HG02973 (cell line): ENCODE measurements at regions not wholly inside any gene's neighbourhood (a gene's known extent, or its start where the extent isn't known, plus 50 kb on each side); places are given as distances from the start of the nearest gene placed in this dataset.

Experiments
- ATAC-seq: cut with Tn5 transposase; IDR thresholded peaks from one replicate; pipeline ENCODE4 v1.9.1; 2021; ENCODE audit warnings: moderate library complexity; ENCODE audit not compliant: unreplicated experiment

DNA sequence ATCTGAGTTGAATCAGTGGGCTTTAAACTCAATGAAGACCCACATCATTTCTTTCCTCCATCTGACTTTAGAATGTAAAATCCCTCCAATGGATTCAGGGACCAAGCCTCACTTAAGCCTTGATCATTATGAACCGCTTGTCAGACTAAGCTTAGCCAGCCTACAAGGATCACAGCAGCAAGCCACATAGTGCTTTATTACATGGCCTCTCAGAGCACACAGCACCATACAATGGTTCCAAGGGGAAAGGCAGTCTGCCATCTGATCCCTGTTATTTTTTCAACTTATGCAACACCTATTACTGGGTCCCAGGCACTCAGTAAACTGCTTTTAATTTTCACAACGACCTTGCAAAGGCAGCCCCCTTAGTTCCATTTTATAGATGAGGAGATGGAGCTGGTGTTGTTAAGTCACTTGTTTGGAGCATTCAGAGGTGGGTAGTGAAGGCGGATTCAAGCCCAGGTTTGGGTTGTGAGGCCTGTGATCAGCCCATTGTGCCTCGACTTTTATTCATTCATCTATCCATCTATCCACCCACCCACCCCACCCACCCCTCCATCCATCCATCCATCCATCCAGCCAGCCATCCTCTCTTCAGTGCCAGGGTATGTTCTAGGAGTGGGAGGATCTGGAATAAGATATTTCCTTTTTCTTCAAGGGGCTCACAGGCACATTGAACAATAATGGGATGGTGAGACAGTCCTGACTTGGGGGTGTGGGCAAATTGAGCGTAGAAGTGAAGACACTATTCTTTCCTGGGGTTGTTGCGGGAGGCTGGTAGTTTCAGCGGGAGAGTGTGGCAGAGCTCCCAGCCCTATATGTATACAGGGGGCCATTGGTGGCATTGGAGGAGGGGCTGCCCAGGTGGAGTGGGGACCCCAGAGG, 141.2 kb downstream of the MYCN start:
- no peak for ATAC-seq

DNA sequence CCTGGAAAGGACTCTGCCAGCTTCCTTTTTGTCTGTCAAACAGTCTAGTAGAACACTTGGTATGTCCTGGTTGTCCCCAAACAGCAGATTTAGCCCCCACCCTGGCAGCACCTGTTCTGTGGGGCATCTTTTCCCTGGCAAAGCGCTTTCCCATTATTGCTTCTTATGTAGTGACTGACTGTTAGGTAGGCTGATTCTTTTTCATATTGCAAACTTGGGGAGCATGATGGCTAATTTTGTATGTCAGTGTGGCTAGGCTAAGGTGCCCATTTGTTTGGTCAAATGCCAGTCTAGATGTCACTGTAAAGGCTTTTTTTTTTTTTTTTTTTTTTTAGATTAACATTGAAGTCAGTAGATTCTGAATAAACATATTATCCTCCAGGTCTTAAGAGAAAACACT, 140.2 kb downstream of the MYCN start:
- no peak for ATAC-seq

DNA sequence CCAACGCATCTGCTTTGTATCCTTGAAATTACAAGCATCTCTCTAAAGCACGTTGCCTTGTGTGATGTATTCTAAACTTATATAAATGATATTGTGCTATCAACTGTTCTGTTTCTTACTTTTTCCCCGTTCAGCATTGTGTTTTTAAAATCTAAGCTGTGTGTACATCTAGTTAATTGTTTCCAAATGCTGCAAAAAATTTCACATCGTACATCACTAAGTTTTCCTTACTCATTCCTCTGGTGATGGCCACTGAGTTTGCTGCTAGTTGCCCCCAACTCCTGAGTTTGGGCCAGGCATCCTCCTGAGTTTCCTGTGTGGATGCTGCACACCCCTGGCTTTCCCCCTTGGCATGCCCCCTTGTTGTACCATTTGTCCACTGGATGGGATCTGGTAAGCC, 139.7 kb downstream of the MYCN start:
- ATAC-seq, result no peak

DNA sequence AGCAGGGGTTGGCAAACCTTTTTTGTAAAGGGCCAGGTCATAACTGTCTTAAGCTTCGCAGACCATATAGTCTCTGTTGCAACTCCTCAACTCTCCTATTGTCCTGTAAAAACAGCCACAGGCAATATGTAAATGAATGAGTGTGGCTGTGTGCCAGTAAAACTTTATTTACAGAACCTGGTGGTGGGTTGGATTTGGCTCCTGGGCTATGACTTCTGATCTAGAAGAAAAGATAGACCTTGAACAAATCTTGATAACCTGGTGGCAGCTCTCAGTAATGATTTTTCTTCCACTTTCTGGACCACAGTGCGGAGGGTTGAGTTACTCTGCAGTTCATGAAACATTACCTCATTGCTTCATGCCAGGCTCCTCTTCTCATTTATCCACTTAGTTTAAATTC, 139.3 kb downstream of the MYCN start:
- no peak for ATAC-seq

DNA sequence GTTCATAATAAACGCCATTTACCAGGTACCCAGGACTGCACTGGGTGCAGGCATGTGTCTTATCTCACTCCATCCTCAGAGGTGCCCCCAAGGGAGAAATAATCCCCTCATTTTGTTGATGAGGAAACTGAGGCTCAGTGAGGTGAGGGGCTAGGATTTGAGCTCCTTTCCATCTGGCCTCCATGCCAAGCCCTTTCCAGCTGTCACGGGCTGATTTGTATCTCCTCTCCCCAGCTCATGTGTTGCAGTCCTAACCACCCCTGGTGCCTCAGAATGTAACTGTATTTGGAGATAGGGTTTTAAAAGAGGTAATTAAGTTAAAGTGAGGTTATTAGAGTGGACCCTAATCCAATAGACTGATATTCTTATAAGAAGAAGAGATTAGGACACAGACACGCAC, 137.3 kb downstream of the MYCN start:
- no peak for ATAC-seq

DNA sequence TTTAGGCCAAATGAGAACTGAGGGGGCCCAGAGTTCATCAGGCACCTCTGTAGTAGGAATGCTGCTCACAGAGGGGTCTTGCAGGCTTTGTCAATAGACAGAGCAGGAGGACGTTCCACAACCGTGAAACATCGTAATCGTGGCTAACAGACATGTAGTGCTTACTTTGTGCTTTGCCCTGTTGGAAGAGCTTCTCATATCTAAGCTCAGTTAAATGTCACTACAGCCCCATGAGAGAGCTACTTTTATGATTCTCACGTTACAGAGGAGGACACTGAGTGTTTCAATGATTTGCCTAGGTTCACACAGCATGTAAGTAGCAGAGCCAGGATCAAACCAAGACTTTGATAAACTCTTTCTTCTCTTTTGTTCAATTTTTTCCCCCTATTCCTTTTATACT, 136.6 kb downstream of the MYCN start:
- ATAC-seq, result no peak

DNA sequence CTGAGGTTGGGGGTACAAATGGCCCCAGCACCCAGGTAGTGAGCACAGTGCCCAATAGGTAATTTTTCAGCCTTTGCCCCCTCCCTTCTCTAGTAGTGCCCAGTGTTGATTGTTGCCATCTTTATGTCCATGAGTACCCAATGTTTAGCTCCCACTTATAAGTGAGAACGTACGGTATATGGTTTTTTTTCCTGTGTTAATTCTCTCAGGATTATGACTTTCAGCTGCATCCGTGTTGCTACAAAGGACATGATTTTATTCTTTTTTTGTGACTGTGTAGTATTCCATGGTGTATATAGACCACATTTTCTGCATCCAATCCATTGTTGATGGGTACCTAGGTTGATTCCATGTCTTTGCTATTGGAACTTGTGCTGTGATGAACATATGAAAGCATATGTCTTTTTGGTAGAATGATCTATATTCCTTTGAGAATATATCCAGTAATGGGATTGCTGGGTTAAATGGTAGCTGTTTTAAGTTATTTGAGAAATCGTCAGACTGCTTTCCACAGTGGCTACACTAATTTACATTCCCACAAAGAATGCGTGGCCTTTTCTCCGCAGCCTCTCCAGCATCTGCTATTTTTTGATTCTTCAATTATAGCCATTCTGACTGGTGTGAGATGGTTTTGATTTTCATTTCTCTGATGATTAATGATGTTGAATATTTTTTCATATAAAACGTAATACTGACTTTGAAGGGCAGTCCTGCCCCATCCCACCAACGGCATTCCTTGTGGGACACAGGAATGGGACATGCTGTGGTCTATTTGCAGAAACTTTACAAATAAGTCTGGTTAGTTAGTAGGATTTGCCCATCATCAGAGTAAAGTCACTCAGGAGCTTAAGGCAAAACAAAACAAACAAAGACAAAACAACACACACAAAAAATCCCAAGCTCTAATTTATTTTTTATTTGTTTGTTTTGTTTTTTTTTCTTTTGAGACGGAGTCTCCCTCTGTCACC, 135.0 kb downstream of the MYCN start:
- no peak for ATAC-seq

DNA sequence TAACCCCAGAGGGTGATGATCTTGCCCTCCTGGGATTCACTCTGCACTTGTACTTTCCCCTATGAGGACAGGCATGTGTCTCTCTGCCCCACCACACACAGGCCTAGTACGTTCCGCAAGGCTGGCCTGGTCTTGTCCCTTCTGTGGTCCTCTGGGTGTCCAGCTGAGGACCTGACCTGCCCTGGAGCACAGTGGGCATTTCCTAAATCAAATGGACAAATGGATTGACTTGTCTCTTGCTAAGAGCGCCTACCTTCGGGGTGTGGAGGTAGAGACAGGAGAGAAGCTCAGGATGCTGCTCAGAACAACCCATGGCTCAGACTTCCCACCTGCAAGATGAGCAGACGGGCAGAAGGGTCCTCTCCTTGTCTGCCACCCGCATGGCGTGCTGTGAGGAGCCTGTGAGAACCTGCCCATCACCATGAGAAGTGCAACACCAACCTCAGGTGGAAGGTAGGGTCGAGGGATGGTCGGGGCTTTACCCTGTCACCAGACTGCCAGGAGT, 133.6 kb downstream of the MYCN start:
- no peak for ATAC-seq

DNA sequence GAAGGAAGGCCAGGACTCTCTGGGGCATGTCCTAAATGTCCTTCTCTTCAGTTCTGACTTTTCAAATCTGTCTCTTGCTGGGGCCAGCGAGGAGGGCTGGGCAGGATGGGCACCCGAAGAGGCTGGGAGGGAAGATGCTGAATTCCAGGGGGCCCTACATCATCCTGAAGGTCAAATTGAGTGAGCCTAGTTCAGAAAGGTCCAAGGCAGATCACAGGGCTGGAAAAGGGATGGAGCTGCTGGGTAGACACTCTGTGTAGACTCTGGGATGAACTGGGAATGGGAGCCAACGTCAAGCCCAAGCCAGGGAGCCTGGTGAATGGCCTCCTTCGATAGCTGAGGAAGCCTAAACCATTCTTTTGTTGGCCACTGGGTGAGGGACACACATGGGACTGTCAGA, 133.1 kb downstream of the MYCN start:
- no peak for ATAC-seq

DNA sequence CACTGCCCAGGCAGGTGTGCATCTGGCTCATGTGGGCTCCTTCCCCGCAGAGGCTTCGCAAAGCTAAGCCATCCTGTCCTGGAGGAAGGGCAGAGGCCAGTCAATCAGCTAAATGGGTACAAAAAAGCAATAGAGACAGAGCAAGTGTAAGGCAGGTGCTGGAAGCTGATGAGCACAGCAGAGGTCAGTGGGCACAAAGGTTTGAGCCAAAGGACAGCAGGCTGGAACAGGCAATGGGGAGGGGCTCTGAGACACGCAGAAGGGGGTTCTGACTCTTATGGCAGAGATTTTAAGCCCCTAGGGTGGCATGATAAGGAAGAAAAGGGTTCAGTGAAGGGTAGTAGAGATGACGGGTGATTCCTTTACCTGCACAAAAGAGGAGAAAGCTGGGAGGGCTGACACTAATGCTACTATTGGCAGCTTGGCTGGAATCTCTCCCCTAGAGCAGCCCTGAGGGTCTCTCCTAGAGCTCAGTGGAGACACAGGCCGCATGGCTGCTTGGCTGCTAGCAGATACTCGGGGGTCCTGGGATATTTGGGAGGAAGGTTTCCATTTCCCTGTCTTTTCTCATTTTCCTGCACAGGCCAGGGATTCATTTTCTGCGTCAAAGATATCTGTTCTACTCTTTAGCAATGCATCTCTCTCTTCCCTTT, 132.4 kb downstream of the MYCN start:
- ATAC-seq, result no peak

DNA sequence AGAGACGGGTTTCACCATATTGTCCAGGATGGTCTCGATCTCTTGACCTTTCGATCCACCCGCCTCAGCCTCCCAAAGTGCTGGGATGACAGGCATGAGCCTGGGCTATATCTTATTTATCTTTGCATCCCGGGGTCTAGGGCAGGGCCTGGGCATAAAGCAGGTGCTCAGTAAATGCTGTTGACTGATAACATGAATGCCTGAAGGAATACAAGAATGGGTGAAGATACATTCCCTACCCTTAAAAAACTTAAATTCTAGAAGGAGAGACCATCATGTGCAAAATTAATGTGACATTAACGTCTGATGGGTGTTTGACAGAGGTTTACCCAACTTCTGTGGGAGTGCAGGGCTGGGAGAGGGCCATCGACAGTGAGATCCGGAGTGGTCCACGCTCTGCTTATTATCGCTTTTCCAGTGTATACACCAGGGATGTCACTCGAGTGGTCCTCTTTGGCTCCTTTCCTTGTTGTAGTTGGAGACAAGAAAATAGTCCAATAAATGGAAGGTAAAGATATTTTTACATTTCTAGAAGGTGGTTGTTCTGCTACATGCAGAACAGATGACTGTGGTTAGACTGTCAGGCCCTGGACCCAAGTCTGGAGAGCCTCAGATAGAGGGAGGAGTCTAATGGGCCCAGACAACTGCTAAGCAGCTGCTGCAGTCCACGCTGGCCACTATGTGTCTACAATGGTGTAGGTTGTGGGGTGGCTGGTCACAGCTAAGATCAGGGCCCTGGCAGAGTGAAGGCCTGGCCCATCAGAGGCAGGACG, 131.7 kb downstream of the MYCN start:
- ATAC-seq, result no peak

DNA sequence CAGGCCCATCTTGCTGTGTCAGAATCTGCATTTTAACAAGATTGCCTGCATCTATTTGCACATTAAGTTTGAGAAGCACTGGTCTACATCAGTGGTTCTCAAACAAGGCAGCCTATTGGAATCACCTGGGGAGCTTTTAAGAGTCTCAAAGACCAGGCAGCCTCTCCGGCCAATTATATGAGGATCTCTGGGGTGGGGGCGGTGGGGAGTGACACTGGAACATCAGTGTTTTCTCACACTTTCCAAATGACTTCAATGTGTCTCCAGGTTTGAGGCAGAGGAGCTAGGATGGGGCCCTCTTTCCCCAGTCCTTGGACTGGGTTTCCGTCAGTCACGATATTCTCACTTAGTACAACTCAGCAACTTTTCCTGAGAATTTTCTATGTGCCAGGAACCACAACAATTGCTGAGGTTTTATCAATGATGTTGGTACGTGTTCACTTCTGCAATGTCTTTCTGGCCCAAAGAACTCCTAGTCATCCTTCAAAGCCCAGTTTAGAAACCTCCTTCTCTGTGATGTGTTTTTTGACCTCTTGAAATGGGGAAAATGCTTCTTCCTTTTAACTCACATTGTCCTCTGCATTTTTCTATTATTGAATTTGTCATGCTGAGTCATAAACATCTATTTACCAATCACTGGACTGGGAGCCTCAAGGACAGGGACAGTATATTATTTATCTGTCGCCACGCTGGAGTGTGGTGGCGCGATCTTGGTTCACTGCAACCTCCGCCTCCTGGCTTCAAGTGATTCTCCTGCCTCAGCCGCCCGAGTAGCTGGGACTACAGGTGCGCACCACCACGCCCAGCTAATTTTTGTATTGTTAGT, 130.9 kb downstream of the MYCN start:
- ATAC-seq, result no peak

DNA sequence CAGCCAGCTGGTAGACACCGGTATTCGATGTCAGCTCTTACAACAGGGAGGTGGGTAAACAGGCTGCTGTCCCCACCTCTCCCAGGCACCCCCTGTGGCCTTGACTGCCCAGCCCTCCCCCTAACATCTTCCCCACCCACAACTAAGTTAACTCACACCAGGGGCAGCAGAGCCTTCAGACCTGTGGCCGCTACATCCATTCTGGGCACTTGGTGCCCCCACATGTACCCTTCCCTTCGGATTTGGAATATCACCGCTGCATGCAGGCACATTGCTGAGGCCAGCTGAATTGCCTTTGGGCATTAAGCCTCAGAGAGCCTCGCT, 130.3 kb downstream of the MYCN start:
- ATAC-seq, result no peak

DNA sequence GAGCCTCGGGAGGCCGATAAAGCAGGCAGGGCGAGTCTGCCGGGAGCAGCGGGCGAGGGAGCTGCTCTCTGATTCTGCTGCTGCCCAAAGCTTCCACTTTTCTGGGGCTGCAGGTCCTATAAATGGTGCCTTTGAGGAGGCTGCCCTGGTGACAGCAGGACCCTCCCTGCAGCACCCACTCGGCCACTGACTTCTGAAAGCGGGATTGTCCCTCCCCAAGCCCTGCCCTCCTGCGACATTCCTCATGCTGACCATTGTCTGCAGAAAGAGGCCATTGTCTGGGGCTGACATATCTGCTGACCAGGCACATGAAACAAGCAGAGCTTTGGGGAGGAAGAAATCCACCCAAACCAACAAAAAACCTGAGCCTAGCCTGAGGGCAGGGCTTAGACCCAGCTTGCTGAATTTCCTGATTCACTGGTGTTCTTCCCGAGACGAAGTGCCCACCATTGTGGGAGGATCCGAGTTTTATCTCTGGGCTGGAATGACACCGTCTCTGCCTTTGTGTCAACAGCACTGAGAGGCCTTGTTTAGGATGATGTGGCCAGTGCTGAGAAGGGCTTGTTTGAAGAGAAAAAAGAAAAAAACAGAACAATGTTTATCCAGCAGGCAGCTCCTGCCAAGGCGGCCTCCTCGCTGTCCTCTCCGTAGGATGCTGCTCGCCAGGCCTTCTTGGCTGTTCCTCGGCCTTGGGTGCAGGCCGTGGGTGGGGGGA, 129.7 kb downstream of the MYCN start:
- ATAC-seq, result no peak

DNA sequence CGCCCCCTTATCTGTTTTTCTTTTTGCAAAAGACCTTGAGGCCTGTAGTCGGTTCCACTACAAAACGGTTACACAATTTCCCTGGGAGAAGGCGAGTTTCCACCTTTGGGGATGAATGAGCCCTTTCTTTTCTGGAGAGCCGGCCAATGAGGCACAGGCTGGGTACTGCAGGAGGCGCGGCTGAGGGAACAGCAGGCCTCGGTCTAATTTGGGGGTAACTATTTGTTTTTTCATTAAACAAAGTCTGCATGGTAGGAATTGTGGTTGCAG, 129.2 kb downstream of the MYCN start:
- ATAC-seq, result no peak

DNA sequence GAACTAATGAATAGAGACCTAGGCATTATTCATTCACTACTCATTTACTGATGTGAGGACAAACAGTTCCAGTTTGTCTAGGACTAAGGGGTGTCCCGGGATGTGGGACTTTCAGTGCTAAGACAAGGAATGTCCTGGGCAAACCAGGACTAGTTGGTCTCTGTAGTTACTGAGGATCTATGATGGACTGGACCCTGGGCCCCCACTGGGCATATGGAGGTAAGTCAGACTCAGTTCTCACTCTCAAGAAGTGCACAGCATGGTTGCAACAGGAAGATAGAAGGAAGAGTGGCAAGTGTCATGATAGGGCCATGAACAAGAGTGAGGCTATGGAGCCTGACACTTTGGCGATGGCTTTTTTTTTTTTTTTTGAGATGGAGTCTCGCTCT, 128.2 kb downstream of the MYCN start:
- ATAC-seq, result no peak

DNA sequence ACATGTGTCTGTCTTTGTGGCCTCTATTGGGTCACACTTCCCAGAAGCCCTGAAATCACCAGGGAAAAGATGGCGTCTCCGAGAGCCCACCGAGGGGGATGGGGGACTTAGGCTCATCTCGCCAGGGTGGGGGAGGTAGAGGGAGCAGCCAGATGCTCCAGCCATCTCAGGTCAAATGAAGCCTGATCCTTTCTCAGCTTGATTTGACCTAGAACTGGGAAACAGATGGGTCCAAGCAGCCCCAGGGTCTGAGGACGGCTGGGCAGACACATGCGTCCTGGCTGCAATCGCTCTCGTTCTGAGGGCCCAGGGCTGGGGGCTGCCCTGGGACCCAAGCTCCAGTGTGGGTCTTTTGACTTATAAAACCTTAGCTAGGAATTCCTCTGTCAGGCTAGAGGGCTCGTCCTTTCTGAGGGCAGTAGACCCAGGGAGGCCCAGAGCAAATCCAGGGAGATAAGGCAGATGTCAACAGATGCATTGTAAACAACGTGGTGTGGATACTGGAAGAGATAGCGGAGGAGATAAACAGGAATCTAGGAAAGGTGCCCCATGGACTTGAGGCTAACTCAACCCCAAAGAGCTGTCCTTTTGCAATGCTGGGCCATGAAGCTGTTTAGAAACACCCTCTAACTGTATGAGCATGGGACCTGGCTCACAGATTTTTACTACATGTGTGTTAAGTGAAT, 127.7 kb downstream of the MYCN start:
- ATAC-seq, result no peak

DNA sequence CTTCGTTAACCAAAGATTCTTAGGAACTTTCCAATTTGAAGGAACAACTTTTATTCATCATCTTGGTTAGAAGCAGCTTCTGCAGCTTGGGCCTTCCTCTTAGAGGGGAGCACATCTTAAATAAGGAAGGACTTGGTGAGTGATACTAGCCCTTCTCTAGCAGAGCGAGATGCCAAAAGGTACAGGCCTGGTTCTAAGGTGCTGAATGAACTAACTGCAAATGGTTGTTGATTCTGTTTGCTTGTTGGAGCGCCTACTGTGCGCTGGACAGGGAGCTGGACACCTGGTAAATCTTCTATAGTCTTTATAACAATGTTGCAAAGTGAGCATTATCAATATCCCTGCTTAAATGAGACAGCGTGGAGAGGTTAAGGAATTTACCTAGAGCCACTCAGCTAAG, 127.1 kb downstream of the MYCN start:
- no peak for ATAC-seq

DNA sequence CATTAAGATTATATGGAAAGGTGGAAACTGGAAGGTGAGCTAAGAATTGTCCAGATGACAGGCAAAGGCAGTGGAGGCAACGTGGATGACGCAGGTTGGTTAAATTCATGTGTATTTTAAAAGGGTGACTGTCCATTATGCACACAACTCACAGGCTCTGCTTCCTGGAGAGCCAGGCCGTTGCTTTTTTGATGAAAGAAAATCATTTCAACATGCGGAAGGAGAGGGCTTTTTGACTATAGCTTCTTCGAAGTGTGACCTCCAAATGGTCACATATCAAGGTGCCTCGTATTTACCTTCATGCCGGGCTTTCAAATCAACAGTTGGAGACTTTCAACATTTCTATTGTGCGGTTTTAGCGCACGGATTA, 126.7 kb downstream of the MYCN start:
- ATAC-seq, result no peak
